Gastroesophageal sphincter (tissue), 3 donors: ENCODE measurements at regions not wholly inside any gene's neighbourhood (a gene's known extent, or its start where the extent isn't known, plus 50 kb on each side); places are given as distances from the start of the nearest gene placed in this dataset.

Experiments
- POLR2A ChIP-seq, 2 donors: fragments of 450-650 bp; IDR thresholded peaks; one replicate each; pipeline ENCODE4 v1.6.1; 2017; ENCODE audit warnings: antibody characterized with exemption in 2 of 2, mild to moderate bottlenecking in 2 of 2, moderate library complexity in 1 of 2
- TF ChIP-seq, protein P1 (sequence below), 4 experiments: fragments of 200-600 bp in 2 of 4; fragments of 450-650 bp in 2 of 4; sonication (generic) in 1 of 4; IDR thresholded peaks; one replicate each; pipeline ENCODE4 v1.5.1; 2017 to 2019; ENCODE audit warnings: antibody characterized with exemption in 4 of 4, mild to moderate bottlenecking in 2 of 4, moderate library complexity in 2 of 4

DNA sequence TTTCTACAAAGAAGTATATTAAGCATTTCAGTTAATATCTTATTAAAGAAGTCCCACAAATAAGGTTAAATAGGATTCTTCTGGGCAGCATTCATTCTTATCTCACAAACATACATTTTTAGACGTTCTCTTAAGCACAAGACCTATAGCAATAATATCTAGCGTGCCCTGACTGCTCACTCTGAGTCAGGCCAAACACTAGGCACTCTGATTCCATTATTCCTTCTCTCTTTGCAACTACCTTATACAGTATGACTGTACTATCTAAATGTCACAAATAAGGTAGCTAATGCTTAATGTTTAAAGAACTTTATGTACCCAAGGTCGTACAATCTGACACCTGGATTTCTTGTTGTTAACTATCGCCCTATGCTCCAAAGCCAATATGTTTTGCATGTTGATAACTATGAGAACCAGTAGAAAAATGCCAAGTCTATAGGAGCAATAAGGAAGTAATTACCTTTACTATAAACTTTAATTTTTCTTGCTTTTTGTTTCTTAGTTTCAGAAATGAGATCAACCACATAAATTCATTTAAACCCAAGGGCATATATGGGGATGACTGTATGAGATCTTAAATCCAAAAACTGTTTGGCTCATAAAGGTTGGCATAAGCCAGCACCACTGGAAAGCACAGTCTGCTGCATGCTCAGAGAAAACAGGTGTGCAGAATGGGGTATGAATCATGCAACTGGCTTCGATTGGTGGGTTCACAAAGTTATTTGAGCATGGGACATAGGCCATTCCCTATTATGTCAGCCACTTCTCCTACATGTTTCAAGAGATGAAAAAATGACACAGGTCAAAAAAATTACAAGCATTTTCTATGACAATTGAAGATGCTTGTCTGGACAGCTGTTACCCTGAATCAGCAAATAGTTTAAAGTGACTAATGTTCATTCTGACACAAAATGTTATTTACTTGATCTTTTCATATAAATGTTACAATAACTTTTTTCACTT is 352.0 kb downstream of the IRS1 start:
- TF ChIP-seq, protein P1, sequence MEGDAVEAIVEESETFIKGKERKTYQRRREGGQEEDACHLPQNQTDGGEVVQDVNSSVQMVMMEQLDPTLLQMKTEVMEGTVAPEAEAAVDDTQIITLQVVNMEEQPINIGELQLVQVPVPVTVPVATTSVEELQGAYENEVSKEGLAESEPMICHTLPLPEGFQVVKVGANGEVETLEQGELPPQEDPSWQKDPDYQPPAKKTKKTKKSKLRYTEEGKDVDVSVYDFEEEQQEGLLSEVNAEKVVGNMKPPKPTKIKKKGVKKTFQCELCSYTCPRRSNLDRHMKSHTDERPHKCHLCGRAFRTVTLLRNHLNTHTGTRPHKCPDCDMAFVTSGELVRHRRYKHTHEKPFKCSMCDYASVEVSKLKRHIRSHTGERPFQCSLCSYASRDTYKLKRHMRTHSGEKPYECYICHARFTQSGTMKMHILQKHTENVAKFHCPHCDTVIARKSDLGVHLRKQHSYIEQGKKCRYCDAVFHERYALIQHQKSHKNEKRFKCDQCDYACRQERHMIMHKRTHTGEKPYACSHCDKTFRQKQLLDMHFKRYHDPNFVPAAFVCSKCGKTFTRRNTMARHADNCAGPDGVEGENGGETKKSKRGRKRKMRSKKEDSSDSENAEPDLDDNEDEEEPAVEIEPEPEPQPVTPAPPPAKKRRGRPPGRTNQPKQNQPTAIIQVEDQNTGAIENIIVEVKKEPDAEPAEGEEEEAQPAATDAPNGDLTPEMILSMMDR (IDR thresholded peaks at IDR 0.05), result no peak
- TF ChIP-seq POLR2A (IDR thresholded peaks at IDR 0.05), result no peak
